Neural progenitor cell (in vitro differentiated cells): ENCODE measurements at regions not wholly inside any gene's neighbourhood (a gene's known extent, or its start where the extent isn't known, plus 50 kb on each side); places are given as distances from the start of the nearest gene placed in this dataset.

Experiments
- DNase-seq: peaks from one replicate; pipeline ENCODE4 v3.0.0-alpha.2; 2016; ENCODE audit warnings: low spot score
- H2AFZ ChIP-seq: fragments of 200-600 bp; sonication (generic); replicated peaks from 2 replicates; pipeline ENCODE4 v1.6.1; 2016; ENCODE audit warnings: antibody characterized with exemption
- H3F3A ChIP-seq: fragments of 200-600 bp; sonication (generic); 2 replicates; pipeline ENCODE4 v1.6.1; 2016; ENCODE audit warnings: antibody characterized with exemption, low read depth
- H3K27ac ChIP-seq: fragments of 200-600 bp; sonication (generic); 2 replicates; pipeline ENCODE4 v1.5.1; 2016; ENCODE audit warnings: mild to moderate bottlenecking
- H3K27me3 ChIP-seq: fragments of 200-600 bp; sonication (generic); 2 replicates; pipeline ENCODE4 v1.6.1; 2016; ENCODE audit warnings: mild to moderate bottlenecking, moderate library complexity
- H3K36me3 ChIP-seq: fragments of 200-600 bp; sonication (generic); 2 replicates; pipeline ENCODE4 v1.5.1; 2016
- H3K4me1 ChIP-seq: fragments of 200-600 bp; sonication (generic); 2 replicates; pipeline ENCODE4 v1.6.1; 2016; ENCODE audit warnings: mixed run types
- H3K4me2 ChIP-seq: fragments of 200-600 bp; sonication (generic); 2 replicates; pipeline ENCODE4 v1.6.1; 2016
- H3K4me3 ChIP-seq: fragments of 200-600 bp; sonication (generic); 2 replicates; pipeline ENCODE4 v1.5.1; 2016
- H3K79me2 ChIP-seq: fragments of 200-600 bp; sonication (generic); 2 replicates; pipeline ENCODE4 v1.6.1; 2016; ENCODE audit warnings: low read depth
- H3K9ac ChIP-seq: fragments of 200-600 bp; sonication (generic); 2 replicates; pipeline ENCODE4 v1.6.1; 2016
- H3K9me3 ChIP-seq: fragments of 200-600 bp; sonication (generic); 2 replicates; pipeline ENCODE4 v1.5.1; 2016; ENCODE audit warnings: low read depth
- H4K20me1 ChIP-seq: fragments of 200-600 bp; sonication (generic); 2 replicates; pipeline ENCODE4 v1.6.1; 2016; ENCODE audit warnings: low read depth
- H3K27ac Mint-ChIP-seq: 3 replicates; pipeline ENCODE4 v1.8.0; 2021; ENCODE audit warnings: mixed read lengths
- H3K27me3 Mint-ChIP-seq: 2 replicates; pipeline ENCODE4 v1.8.0; 2022; ENCODE audit warnings: low read depth, mild to moderate bottlenecking, inconsistent platforms, moderate library complexity, mixed read lengths; ENCODE audit not compliant: insufficient read depth
- H3K36me3 Mint-ChIP-seq: 3 replicates; pipeline ENCODE4 v1.8.0; 2021; ENCODE audit warnings: mixed read lengths
- H3K4me1 Mint-ChIP-seq: 3 replicates; pipeline ENCODE4 v1.8.0; 2021; ENCODE audit warnings: mixed read lengths
- H3K4me3 Mint-ChIP-seq: 3 replicates; pipeline ENCODE4 v1.8.0; 2021; ENCODE audit warnings: mild to moderate bottlenecking, moderate library complexity, mixed read lengths
- H3K9me3 Mint-ChIP-seq: 3 replicates; pipeline ENCODE4 v1.8.0; 2020; ENCODE audit warnings: mixed read lengths
- CTCF ChIP-seq: fragments of 200-600 bp; sonication (generic); IDR thresholded peaks from 2 replicates; pipeline ENCODE4 v1.5.1; 2017; ENCODE audit warnings: antibody characterized with exemption, mild to moderate bottlenecking
- EZH2 ChIP-seq: fragments of 200-600 bp; sonication (generic); IDR thresholded peaks from 2 replicates; pipeline ENCODE4 v1.6.1; 2017; ENCODE audit warnings: antibody characterized with exemption, mild to moderate bottlenecking, moderate library complexity
- EZH2phosphoT487 ChIP-seq: fragments of 200-600 bp; sonication (generic); IDR thresholded peaks from 2 replicates; pipeline ENCODE4 v1.6.1; 2017; ENCODE audit warnings: antibody characterized with exemption

- H3K27me3 Mint-ChIP-seq = no peaks in the 10 kb centered on the region
- TF ChIP-seq EZH2 = no peak
- TF ChIP-seq EZH2phosphoT487 = no peak
- no peak for TF ChIP-seq CTCF
- H3K9me3 Mint-ChIP-seq = no peaks in the 10 kb centered on the region
These were observed 801.2 kb downstream of the MAT2B start for GRCh38 chr5:164306662-164307061.

DNA sequence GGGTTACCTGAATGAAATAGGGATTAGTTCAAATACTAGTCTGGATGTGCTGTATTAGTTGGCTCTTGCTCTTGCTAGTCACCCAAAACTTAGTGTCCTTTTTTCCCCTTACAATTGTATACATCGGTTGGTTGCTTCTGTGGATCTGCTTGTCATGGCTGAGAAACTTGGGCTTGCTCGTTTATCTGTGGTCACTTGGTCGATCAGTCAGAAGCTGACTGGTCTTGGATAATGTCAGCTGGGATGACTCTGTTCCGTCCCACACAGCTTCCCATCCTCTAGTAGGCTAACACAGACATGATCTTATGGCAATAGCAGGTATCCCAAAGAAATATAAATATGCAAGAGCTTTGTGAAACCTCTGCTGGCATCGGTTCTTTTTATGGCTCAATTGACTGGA is 807.4 kb downstream of the MAT2B start:
- Histone ChIP-seq H3K9ac (no peak overlapping the region), H3K9me3 (no peaks in the 10 kb centered on the region), H3K79me2 (no peaks in the 10 kb centered on the region), H3K4me1 (no peaks in the 10 kb centered on the region), H2AFZ (no peak overlapping the region), H3K27ac (no peak overlapping the region), H3K4me3 (no peak overlapping the region), H3F3A (no peaks in the 10 kb centered on the region), H3K27me3 (no peaks in the 10 kb centered on the region), H3K4me2 (no peak overlapping the region), H4K20me1 (no peaks in the 10 kb centered on the region), H3K36me3 (no peaks in the 10 kb centered on the region)
- H3K36me3 Mint-ChIP-seq = no peaks in the 10 kb centered on the region
- TF ChIP-seq EZH2 (no peak), EZH2phosphoT487 (no peak), CTCF (no peak)
- H3K4me1 Mint-ChIP-seq = no peaks in the 10 kb centered on the region
- DNase-seq = no peak
- no peak overlapping the region for H3K4me3 Mint-ChIP-seq
- no peaks in the 10 kb centered on the region for H3K27me3 Mint-ChIP-seq
- H3K27ac Mint-ChIP-seq = no peak overlapping the region
- H3K9me3 Mint-ChIP-seq = no peaks in the 10 kb centered on the region

More at GRCh38 chr5:164306662-164307061, 801.2 kb downstream of the MAT2B start:
- H4K20me1 ChIP-seq = no peaks in the 10 kb centered on the region
- H3K79me2 ChIP-seq = no peaks in the 10 kb centered on the region
- H3K4me1 Mint-ChIP-seq = no peaks in the 10 kb centered on the region
- no peak overlapping the region for H3K4me3 Mint-ChIP-seq
- no peaks in the 10 kb centered on the region for H3K4me1 ChIP-seq
- no peak overlapping the region for H3K27ac Mint-ChIP-seq
- no peaks in the 10 kb centered on the region for H3F3A ChIP-seq
- H3K4me3 ChIP-seq = no peak overlapping the region
- H3K36me3 ChIP-seq = no peaks in the 10 kb centered on the region
- H3K9me3 ChIP-seq = no peaks in the 10 kb centered on the region
- H3K27me3 ChIP-seq = no peaks in the 10 kb centered on the region
- DNase-seq = no peak
- no peak overlapping the region for H3K27ac ChIP-seq
- H3K36me3 Mint-ChIP-seq = peaks cover 3% of the 10 kb centered on the region
- no peak overlapping the region for H3K4me2 ChIP-seq
- no peak overlapping the region for H3K9ac ChIP-seq
- no peak overlapping the region for H2AFZ ChIP-seq

DNA sequence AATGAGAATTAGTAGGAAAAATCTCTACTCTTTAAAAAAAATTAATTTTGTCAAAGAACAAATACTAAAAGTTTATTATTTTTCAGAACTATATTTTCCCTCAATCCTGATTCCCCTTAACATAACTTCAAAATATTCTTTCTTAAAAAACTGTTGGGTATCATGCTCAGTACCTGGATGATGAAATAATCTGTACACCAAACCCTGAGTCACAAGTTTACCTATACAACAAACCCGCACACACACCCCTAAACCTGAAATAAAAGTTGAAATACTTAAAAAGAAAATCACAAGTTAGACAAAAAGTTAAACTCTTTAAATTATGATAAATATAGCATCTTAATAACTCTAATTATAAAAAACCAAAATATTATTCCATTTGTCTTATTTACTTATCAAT is 812.3 kb downstream of the MAT2B start:
- Histone ChIP-seq H3K79me2 (no peaks in the 10 kb centered on the region), H3K36me3 (no peaks in the 10 kb centered on the region), H4K20me1 (no peaks in the 10 kb centered on the region), H2AFZ (no peak overlapping the region), H3K9ac (no peak overlapping the region), H3K4me3 (no peak overlapping the region), H3K27me3 (no peaks in the 10 kb centered on the region), H3K27ac (no peak overlapping the region), H3F3A (no peaks in the 10 kb centered on the region), H3K9me3 (no peaks in the 10 kb centered on the region), H3K4me1 (no peaks in the 10 kb centered on the region), H3K4me2 (no peak overlapping the region)
- H3K9me3 Mint-ChIP-seq = no peaks in the 10 kb centered on the region
- H3K4me1 Mint-ChIP-seq = no peaks in the 10 kb centered on the region
- H3K27ac Mint-ChIP-seq = no peak overlapping the region
- TF ChIP-seq EZH2 (no peak), EZH2phosphoT487 (no peak), CTCF (no peak)
- no peaks in the 10 kb centered on the region for H3K36me3 Mint-ChIP-seq
- H3K4me3 Mint-ChIP-seq = no peak overlapping the region
- H3K27me3 Mint-ChIP-seq = no peaks in the 10 kb centered on the region
- no peak for DNase-seq

- DNase-seq = no peak
- H3K27ac ChIP-seq = no peak overlapping the region
- no peaks in the 10 kb centered on the region for H3K27me3 ChIP-seq
- no peak overlapping the region for H3K4me3 ChIP-seq
- no peaks in the 10 kb centered on the region for H3K4me1 ChIP-seq
- no peaks in the 10 kb centered on the region for H3K36me3 ChIP-seq
- no peaks in the 10 kb centered on the region for H3K36me3 Mint-ChIP-seq
- no peaks in the 10 kb centered on the region for H3K9me3 Mint-ChIP-seq
- H2AFZ ChIP-seq = no peak overlapping the region
- no peaks in the 10 kb centered on the region for H3K4me1 Mint-ChIP-seq
- H3K27me3 Mint-ChIP-seq = no peaks in the 10 kb centered on the region
- no peaks in the 10 kb centered on the region for H4K20me1 ChIP-seq
- no peak overlapping the region for H3K4me3 Mint-ChIP-seq
- H3K27ac Mint-ChIP-seq = no peak overlapping the region
- TF ChIP-seq EZH2 = no peak
- TF ChIP-seq CTCF = no peak
- no peak for TF ChIP-seq EZH2phosphoT487
- no peak overlapping the region for H3K9ac ChIP-seq
- H3K4me2 ChIP-seq = no peak overlapping the region
- H3F3A ChIP-seq = no peaks in the 10 kb centered on the region
- H3K9me3 ChIP-seq = no peaks in the 10 kb centered on the region
- H3K79me2 ChIP-seq = no peaks in the 10 kb centered on the region
These were observed 813.7 kb downstream of the MAT2B start for GRCh38 chr5:164319161-164319560.
